Tibial nerve (tissue), 4 donors: ENCODE measurements at regions not wholly inside any gene's neighbourhood (a gene's known extent, or its start where the extent isn't known, plus 50 kb on each side); places are given as distances from the start of the nearest gene placed in this dataset.
"Not testable (repeated sequence)": the region's sequence is repeated elsewhere in the genome, so short reads cannot be mapped to it uniquely, and the experiment has no call there.

Experiments used
- EP300 ChIP-seq, 2 donors: sonication (generic); formaldehyde crosslinking; IDR thresholded peaks; one replicate each; pipeline ENCODE4 v1.6.1; 2017; ENCODE audit warnings: antibody characterized with exemption in 2 of 2, mild to moderate bottlenecking in 1 of 2
- POLR2A ChIP-seq, 2 donors: fragments of 450-650 bp; IDR thresholded peaks; one replicate each; pipeline ENCODE4 v1.6.1; 2017; ENCODE audit warnings: antibody characterized with exemption in 2 of 2, mild to moderate bottlenecking in 2 of 2, moderate library complexity in 2 of 2
- TF ChIP-seq, protein P1 (sequence below), 5 experiments: fragments of 200-600 bp in 3 of 5; fragments of 450-650 bp in 2 of 5; sonication (generic) in 3 of 5; IDR thresholded peaks; one replicate each; pipeline ENCODE4 v1.5.1; 2016 to 2019; ENCODE audit warnings: antibody characterized with exemption in 5 of 5, mild to moderate bottlenecking in 3 of 5, moderate library complexity in 2 of 5

- TF ChIP-seq, protein P1, sequence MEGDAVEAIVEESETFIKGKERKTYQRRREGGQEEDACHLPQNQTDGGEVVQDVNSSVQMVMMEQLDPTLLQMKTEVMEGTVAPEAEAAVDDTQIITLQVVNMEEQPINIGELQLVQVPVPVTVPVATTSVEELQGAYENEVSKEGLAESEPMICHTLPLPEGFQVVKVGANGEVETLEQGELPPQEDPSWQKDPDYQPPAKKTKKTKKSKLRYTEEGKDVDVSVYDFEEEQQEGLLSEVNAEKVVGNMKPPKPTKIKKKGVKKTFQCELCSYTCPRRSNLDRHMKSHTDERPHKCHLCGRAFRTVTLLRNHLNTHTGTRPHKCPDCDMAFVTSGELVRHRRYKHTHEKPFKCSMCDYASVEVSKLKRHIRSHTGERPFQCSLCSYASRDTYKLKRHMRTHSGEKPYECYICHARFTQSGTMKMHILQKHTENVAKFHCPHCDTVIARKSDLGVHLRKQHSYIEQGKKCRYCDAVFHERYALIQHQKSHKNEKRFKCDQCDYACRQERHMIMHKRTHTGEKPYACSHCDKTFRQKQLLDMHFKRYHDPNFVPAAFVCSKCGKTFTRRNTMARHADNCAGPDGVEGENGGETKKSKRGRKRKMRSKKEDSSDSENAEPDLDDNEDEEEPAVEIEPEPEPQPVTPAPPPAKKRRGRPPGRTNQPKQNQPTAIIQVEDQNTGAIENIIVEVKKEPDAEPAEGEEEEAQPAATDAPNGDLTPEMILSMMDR (IDR thresholded peaks at IDR 0.05) = not testable (repeated sequence)
- not testable (repeated sequence) for TF ChIP-seq POLR2A, EP300 (IDR thresholded peaks at IDR 0.05)
Observed at GRCh38 chr22:40099887-40100286, 77.8 kb upstream of the TNRC6B start.
